HG03103 (cell line): ENCODE measurements at regions not wholly inside any gene's neighbourhood (a gene's known extent, or its start where the extent isn't known, plus 50 kb on each side); places are given as distances from the start of the nearest gene placed in this dataset.
"Not testable (repeated sequence)": the region's sequence is repeated elsewhere in the genome, so short reads cannot be mapped to it uniquely, and the experiment has no call there.

Experiments used
- ATAC-seq: cut with Tn5 transposase; IDR thresholded peaks from one replicate; pipeline ENCODE4 v1.9.1; 2021; ENCODE audit warnings: low read depth; ENCODE audit not compliant: unreplicated experiment

GRCh38 chr2:166744117-166744516 is 144.2 kb upstream of the XIRP2 start:
- not testable (repeated sequence) for ATAC-seq

GRCh38 chr2:166743482-166743881 is 144.8 kb upstream of the XIRP2 start:
- not testable (repeated sequence) for ATAC-seq

DNA sequence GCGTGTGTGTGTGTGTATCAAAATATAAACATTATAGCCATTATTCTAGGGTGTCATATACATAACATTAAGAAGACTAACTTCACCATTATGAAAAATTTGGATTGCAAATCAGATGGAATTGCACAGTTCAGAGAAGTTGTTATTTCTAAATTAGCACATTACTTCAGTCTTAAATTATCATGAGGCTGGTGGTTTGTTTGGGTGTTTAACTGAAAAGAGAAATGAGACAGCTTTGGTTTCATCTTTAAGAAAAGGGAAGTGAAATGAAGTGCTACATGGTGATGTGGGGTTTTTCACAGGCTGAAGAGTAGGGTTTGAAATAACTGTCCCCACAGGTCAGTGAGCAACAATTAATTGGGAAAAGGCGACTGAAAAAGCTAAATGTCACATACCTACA is 161.2 kb upstream of the XIRP2 start:
- ATAC-seq = peak; percentile 100

DNA sequence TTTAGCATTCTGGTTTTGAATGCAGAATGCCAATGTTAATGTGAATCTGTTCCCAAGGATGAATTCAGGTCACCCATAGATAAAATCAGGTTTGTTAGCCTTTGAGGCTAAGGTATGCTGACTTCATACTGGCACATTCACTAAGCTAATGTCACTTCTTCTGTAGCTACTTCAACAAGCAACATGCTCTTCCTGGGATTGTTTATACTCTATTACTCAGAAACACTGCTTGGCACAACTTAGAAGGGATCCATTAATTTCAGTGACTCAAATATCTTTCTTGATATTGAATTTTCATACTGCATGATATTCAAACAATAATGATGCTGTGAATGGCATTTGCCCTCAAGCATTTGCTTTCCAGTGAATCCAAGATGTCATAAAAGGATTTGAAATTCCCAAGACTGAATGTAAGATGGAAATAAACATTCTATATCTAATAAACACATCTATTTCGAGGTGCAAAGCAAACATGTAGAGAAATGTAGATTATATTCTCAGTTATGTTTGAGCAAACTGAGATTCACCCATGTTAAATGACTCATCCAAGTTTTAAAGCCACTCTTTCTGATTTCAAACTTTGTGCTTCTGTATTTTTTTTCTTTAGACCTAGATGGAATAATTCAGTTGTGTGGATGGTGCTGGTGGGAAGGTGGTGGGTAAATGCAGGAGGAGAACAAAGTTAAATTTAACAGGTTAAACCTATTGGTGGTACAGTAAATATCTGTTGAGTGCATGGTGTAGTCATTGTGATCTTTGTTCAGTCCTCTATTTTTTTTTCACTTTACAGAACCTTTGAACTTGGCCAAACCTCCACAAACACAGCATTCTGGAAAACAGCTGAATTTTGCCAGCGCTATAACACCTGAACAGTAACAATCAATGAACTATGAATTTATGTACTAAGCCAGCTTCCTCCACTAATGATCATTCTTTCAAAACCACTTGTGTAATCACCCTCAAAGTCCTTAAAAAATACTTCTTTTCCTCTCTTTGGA is 162.1 kb upstream of the XIRP2 start:
- ATAC-seq = no peak

- no peak for ATAC-seq
Measured at GRCh38 chr2:166716968-166717367, 171.3 kb upstream of the XIRP2 start.

- no peak for ATAC-seq
Measured at GRCh38 chr2:166700079-166700478, 188.2 kb upstream of the XIRP2 start.

DNA sequence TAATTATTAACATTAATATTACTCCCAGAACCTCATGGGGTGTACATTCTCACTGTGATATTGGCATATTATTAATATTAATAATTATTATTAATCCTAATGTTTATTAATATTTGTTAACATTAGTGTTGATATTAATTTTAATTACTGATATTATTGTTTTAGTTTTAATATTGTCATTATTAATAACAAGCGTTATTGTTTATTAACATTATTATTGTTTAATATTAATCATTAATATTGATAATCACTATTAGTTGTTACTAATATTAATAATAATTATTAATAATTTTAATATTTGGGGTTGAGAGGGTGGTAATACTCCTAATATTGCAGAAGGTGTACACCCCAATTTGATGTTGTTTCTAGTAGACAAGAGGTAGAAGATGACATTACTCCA is 193.1 kb upstream of the XIRP2 start:
- no peak for ATAC-seq

DNA sequence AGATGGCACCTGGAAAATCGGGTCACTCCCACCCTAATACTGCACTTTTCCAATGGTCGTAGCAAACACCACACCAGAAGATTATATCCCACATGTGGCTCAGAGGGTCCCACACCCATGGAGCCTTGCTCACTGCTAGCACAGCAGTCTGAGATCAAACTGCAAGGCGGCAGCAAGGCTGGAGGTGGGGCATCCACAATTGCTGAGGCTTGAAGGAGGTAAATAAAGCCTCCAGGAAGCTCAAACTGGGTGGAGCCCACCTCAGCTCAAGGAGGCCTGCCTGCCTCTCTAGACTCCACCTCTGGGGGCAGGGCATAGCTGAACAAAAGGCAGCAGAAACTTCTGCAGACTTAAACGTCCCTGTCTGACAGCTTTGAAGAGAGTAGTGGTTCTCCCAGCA is 192.0 kb upstream of the SCN7A start:
- not testable (repeated sequence) for ATAC-seq

DNA sequence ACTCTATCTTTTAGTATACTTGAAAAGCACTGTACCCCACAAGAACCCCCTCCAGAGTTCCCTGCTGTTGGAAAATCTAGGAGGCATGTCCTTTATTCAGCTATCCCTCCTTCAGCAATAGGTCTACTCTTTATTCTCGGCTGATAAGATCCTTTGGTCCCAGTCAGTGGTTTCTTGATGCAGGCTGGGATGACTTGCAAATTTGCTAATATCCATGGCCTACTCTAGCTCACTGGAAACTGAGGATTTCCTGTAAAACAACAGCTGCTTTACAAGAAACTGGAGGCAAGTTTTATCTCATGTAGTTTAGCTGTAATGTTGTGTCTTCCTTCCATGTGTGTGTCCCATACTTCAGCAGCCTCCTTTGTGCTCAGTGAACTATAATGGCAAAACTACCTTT is 183.9 kb upstream of the SCN7A start:
- ATAC-seq = no peak

DNA sequence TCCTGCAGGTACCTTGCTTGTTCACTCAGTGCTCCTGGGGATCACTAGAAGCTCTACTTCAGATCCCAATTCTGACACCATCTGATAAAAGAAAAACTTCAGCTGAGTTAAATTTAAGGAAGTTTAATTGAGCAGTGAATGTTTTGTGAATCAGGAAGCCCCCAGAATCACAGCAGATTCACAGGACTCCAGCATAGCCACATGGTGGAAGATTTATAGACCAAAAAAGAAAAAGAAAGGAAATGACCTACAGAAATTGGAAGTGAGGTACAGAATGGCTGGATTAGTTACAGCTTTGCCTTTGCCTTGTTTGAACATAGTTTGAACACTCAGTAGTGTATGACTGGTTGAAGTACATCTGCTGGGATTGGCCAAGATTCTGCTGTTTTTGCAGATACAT is 182.7 kb upstream of the SCN7A start:
- ATAC-seq = no peak

DNA sequence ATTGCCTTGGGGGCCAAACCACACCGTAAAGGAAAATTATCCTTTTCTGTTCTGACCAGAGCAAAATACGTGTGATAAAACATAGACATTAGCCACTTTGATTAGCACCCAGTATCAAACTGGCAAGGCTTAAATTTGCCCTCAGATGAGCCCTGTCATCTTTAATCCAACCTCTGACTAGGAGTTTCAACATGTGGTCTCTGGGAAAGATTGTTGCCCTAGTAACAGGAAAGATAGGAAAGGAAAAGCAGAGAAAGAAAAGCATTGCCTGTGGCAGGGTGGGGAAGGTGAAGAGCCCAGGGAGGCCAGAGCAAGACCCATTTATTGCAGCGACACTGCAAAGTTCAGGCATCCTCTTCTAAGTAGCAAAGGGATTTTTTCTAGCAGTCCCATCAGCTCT is 181.5 kb upstream of the SCN7A start:
- ATAC-seq = no peak

- no peak for ATAC-seq
Measured at GRCh38 chr2:166673986-166674385, 179.9 kb upstream of the SCN7A start.

DNA sequence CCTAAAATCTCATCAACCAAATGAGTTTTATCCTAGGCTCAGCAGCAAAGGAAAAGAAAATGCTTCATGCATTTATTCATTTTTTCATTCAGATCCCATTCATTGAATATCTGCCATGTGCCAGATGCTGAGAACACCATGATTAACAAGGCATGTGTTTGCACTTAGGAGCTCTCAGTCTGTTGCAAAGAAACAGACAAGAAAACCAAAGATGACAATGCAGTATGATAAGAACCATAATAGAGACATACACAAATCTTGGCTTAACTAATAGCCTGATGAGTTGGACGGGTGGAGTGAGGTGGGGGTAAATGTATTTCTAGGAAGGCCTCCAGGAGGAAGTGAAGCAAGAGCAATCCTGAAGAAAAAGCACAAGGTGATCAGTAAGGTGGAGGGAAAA is 177.8 kb upstream of the SCN7A start:
- no peak for ATAC-seq

DNA sequence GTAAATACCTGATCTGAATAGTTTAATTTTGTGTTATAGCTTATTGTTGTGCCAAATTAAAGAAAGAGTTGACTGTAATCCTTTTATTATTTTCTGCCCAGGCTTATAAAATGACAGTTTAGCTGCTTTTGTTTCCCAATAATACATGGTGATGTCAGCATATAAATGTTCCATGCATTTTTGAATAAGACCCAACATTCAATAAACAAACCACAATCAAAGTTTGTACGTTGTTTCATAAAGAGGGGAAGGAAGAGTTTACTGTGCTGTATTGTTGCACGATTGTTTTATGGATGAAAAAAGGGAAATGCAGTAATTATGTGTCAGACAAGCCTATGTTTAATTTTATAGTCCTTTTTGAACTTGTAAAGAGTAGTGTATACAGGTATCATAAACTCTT is 177.2 kb upstream of the SCN7A start:
- no peak for ATAC-seq

GRCh38 chr2:166665991-166666940 is 172.2 kb upstream of the SCN7A start:
- ATAC-seq = no peak

DNA sequence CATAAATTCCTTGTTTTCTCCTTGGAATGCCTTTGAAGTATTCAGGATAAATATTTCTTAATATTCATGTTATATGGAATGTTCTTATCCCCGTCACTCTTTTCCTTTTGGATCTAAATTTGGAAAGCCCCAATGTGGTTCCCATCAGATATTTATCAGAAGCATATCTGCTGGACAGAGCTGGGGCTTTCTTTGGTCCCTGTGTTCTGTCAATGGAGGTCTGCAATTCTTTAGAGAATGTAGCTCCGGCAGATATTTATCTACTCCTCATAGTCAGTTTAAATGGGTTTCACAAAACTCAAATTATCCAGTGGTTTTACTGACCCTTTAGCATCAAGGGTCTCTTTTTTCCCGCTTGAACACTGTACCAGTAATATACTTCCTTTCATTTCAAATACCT is 167.8 kb upstream of the SCN7A start:
- ATAC-seq = no peak

- ATAC-seq = no peak
Measured at GRCh38 chr2:166661391-166661790, 167.3 kb upstream of the SCN7A start.

DNA sequence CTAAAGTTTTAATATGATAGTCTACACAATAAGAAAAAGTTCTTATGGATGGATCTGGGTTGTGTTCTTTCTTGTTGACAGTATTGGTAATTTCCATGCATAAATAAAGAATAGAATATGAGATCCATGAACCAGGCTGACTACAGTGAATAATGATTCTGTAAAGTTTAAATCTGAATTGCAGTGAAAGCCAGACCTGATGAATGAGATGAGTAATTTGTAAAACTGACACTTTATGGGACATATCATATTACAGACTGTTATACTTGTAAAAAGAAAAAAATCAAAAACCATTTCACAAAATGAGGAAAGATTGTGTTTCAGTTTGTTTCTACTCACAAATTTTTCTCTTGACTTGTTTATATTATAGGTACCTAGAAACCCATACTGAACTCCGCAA is 164.9 kb upstream of the SCN7A start:
- no peak for ATAC-seq

GRCh38 chr2:166653185-166653813 is 159.2 kb upstream of the SCN7A start:
- ATAC-seq = no peak

GRCh38 chr2:166651991-166652390 is 157.9 kb upstream of the SCN7A start:
- no peak for ATAC-seq
